CD14-positive monocyte (primary cell): ENCODE measurements at regions not wholly inside any gene's neighbourhood (a gene's known extent, or its start where the extent isn't known, plus 50 kb on each side); places are given as distances from the start of the nearest gene placed in this dataset.

Experiments
- DNase-seq, 3 donors: peaks; one replicate each; pipeline ENCODE4 v3.0.0-alpha.2; 2011 to 2022
- H2AFZ ChIP-seq: 2 replicates; pipeline ENCODE4 v1.6.0; 2012; ENCODE audit warnings: mild to moderate bottlenecking, low read depth, low read length, inconsistent platforms; ENCODE audit not compliant: insufficient read depth, poor library complexity, severe bottlenecking
- H3K27ac ChIP-seq, 2 donors: 1 replicate in 1 of 2; 2 replicates in 1 of 2; pipeline ENCODE4 v1.5.1; 2012 to 2013; ENCODE audit warnings: low read length in 2 of 2, control low read depth in 1 of 2, inconsistent platforms in 1 of 2, low read depth in 1 of 2, mild to moderate bottlenecking in 1 of 2
- H3K27me3 ChIP-seq, 2 donors: one replicate each; pipeline versions ENCODE4 v1.6.0 to v1.6.1; 2011 to 2013; ENCODE audit warnings: low read length in 2 of 2; ENCODE audit not compliant: control insufficient read depth in 2 of 2, insufficient read depth in 2 of 2
- H3K36me3 ChIP-seq, 2 donors: replicated peaks in 1 of 2; 1 replicate in 1 of 2; 2 replicates in 1 of 2; pipeline versions ENCODE4 v1.5.1 to v1.6.1; 2012 to 2013; ENCODE audit warnings: low read length in 2 of 2, control low read depth in 1 of 2, inconsistent platforms in 1 of 2, mild to moderate bottlenecking in 1 of 2; ENCODE audit not compliant: insufficient read depth in 2 of 2, control insufficient read depth in 1 of 2
- H3K4me1 ChIP-seq, 2 donors: 1 replicate in 1 of 2; 2 replicates in 1 of 2; pipeline versions ENCODE4 v1.5.1 to v1.6.1; 2012 to 2013; ENCODE audit warnings: low read length in 2 of 2, control low read depth in 1 of 2, inconsistent platforms in 1 of 2, mild to moderate bottlenecking in 1 of 2, moderate library complexity in 1 of 2; ENCODE audit not compliant: insufficient read depth in 2 of 2, control insufficient read depth in 1 of 2
- H3K4me2 ChIP-seq: replicated peaks from 2 replicates; pipeline ENCODE3; 2012; ENCODE audit warnings: low read length, moderate library complexity, mild to moderate bottlenecking; ENCODE audit not compliant: poor library complexity, severe bottlenecking; ENCODE audit errors: extremely low read depth
- H3K4me3 ChIP-seq, 3 experiments: fragments of 200-600 bp in 1 of 3; sonication (generic) in 1 of 3; replicated peaks in 1 of 3; 1 replicate in 2 of 3; 2 replicates in 1 of 3; pipeline ENCODE4 v1.5.1; 2011 to 2013; ENCODE audit warnings: low read length in 3 of 3, mild to moderate bottlenecking in 3 of 3, control low read depth in 2 of 3, low read depth in 2 of 3, inconsistent platforms in 1 of 3, moderate library complexity in 1 of 3
- H3K79me2 ChIP-seq: 2 replicates; pipeline ENCODE4 v1.6.0; 2012; ENCODE audit warnings: mild to moderate bottlenecking, control low read depth, inconsistent platforms, low read length, moderate library complexity; ENCODE audit not compliant: insufficient read depth
- H3K9ac ChIP-seq: 2 replicates; pipeline ENCODE4 v1.6.0; 2017; ENCODE audit warnings: low read length, mild to moderate bottlenecking; ENCODE audit not compliant: insufficient read depth, poor library complexity, severe bottlenecking
- H3K9me3 ChIP-seq, 2 donors: replicated peaks in 1 of 2; 1 replicate in 1 of 2; 2 replicates in 1 of 2; pipeline versions ENCODE4 v1.5.1 to v1.6.1; 2012 to 2013; ENCODE audit warnings: low read length in 2 of 2, control low read depth in 1 of 2; ENCODE audit not compliant: control insufficient read depth in 1 of 2, insufficient read depth in 1 of 2
- H4K20me1 ChIP-seq: 2 replicates; pipeline ENCODE4 v1.6.0; 2012; ENCODE audit warnings: mild to moderate bottlenecking, low read length, control low read depth, moderate library complexity; ENCODE audit not compliant: insufficient read depth
- H3K27ac Mint-ChIP-seq, 7 donors: one replicate each; pipeline ENCODE4 v1.8.0; 2020; ENCODE audit warnings: mild to moderate bottlenecking in 7 of 7, mixed read lengths in 7 of 7, moderate library complexity in 6 of 7, inconsistent platforms in 2 of 7
- H3K27me3 Mint-ChIP-seq, 3 donors: one replicate each; pipeline ENCODE4 v1.8.0; 2021 to 2022; ENCODE audit warnings: low read depth in 3 of 3, mild to moderate bottlenecking in 3 of 3, mixed read lengths in 3 of 3, moderate library complexity in 3 of 3, inconsistent platforms in 1 of 3
- H3K36me3 Mint-ChIP-seq, 2 donors: one replicate each; pipeline ENCODE4 v1.8.0; 2020; ENCODE audit warnings: mixed read lengths in 2 of 2, inconsistent platforms in 1 of 2, mild to moderate bottlenecking in 1 of 2
- H3K4me1 Mint-ChIP-seq: one replicate; pipeline ENCODE4 v1.8.0; 2020; ENCODE audit warnings: mild to moderate bottlenecking, mixed read lengths
- H3K4me3 Mint-ChIP-seq, 2 donors: one replicate each; pipeline ENCODE4 v1.8.0; 2020; ENCODE audit warnings: mild to moderate bottlenecking in 2 of 2, mixed read lengths in 2 of 2, moderate library complexity in 1 of 2
- H3K9me3 Mint-ChIP-seq, 7 donors: one replicate each; pipeline ENCODE4 v1.8.0; 2020 to 2022; ENCODE audit warnings: mixed read lengths in 7 of 7, mild to moderate bottlenecking in 6 of 7, moderate library complexity in 6 of 7, inconsistent platforms in 2 of 7
- CTCF ChIP-seq: fragments of 200-600 bp; IDR thresholded peaks from one replicate; pipeline ENCODE4 v1.8.0; 2022; ENCODE audit warnings: antibody characterized with exemption, mild to moderate bottlenecking
- WGBS: methylation state at CpG from one replicate; pipeline ENCODE4 v1.1.5; 2013; ENCODE audit warnings: missing lambda C conversion rate; ENCODE audit not compliant: insufficient coverage; 5-methylcytosine and 5-hydroxymethylcytosine counted together
- intact Hi-C, 2 donors: fragments of 100-400 bp; cut with micrococcal nuclease; formaldehyde crosslinking; loops; one replicate each; pipeline versions ENCODE4 v1.15.0 to v1.15.1; 2023

- H3K4me1 ChIP-seq = no peaks in the 10 kb centered on the region
- peaks cover 34 to 58% (median 43%) of the 10 kb centered on the region in 3 donors for H3K27me3 Mint-ChIP-seq
- no peak overlapping the region for H3K9ac ChIP-seq
- no peak for DNase-seq
- H3K4me1 Mint-ChIP-seq = no peaks in the 10 kb centered on the region
- H3K36me3 Mint-ChIP-seq = no peaks in the 10 kb centered on the region
- TF ChIP-seq CTCF = no peak
- H3K9me3 ChIP-seq = no peaks in the 10 kb centered on the region
- H3K4me3 Mint-ChIP-seq = no peak overlapping the region
- H3K4me3 ChIP-seq = no peak overlapping the region
- H3K36me3 ChIP-seq = no peaks in the 10 kb centered on the region
- intact Hi-C loops = no loop called here
- peaks cover 0 to 35% of the 10 kb centered on the region in 2 donors for H3K27me3 ChIP-seq
- H3K27ac ChIP-seq = no peak overlapping the region
- H3K9me3 Mint-ChIP-seq = peaks cover 0 to 3% (median 0%) of the 10 kb centered on the region in 7 donors
- no peak overlapping the region for H3K27ac Mint-ChIP-seq
- no peak overlapping the region for H2AFZ ChIP-seq
- H4K20me1 ChIP-seq = no peaks in the 10 kb centered on the region
- H3K79me2 ChIP-seq = no peaks in the 10 kb centered on the region
- no peak overlapping the region for H3K4me2 ChIP-seq
- 71% methylated on average over 9 of the region's 10 CpGs for WGBS
Measured at GRCh38 chr5:176736301-176736930, 73.9 kb upstream of the UNC5A start.

GRCh38 chr5:176736931-176737745 lies 73.2 kb upstream of the UNC5A start:
- Mint-ChIP-seq H3K27ac (no peak overlapping the region), H3K36me3 (no peaks in the 10 kb centered on the region), H3K4me3 (no peak overlapping the region), H3K27me3 (peaks cover 38 to 63% (median 50%) of the 10 kb centered on the region in 3 donors), H3K9me3 (peaks cover 0 to 6% (median 0%) of the 10 kb centered on the region in 7 donors), H3K4me1 (no peaks in the 10 kb centered on the region)
- H3K9me3 ChIP-seq = peaks cover 0 to 5% of the 10 kb centered on the region in 2 donors
- TF ChIP-seq CTCF = no peak
- H3K27ac ChIP-seq = no peak overlapping the region
- intact Hi-C loops = no loop called here
- no peaks in the 10 kb centered on the region for H4K20me1 ChIP-seq
- no peaks in the 10 kb centered on the region for H3K79me2 ChIP-seq
- no peak overlapping the region for H2AFZ ChIP-seq
- H3K4me1 ChIP-seq = no peaks in the 10 kb centered on the region
- no peak for DNase-seq
- no peak overlapping the region for H3K4me2 ChIP-seq
- H3K4me3 ChIP-seq = no peak overlapping the region
- no peaks in the 10 kb centered on the region for H3K36me3 ChIP-seq
- no peak overlapping the region for H3K9ac ChIP-seq
- H3K27me3 ChIP-seq = peaks cover 4 to 42% of the 10 kb centered on the region in 2 donors
- 76% methylated on average over 11 of the region's 11 CpGs for WGBS
